ENCODE measurements at regions not wholly inside any gene's neighbourhood (a gene's known extent, or its start where the extent isn't known, plus 50 kb on each side); places are given as distances from the start of the nearest gene placed in this dataset.
"Not testable (repeated sequence)": the region's sequence is repeated elsewhere in the genome, so short reads cannot be mapped to it uniquely, and the experiment has no call there.

- not testable (repeated sequence) for TF ChIP-seq TCF4 (CRISPR knock-in tag; IDR thresholded peaks at IDR 0.05; ENCODE audit: borderline replicate concordance); ZFP3 (CRISPR knock-in tag; IDR thresholded peaks at IDR 0.05); PATZ1 (CRISPR knock-in tag; IDR thresholded peaks at IDR 0.05; ENCODE audit: borderline replicate concordance)
- TF ChIP-seq, protein P1, sequence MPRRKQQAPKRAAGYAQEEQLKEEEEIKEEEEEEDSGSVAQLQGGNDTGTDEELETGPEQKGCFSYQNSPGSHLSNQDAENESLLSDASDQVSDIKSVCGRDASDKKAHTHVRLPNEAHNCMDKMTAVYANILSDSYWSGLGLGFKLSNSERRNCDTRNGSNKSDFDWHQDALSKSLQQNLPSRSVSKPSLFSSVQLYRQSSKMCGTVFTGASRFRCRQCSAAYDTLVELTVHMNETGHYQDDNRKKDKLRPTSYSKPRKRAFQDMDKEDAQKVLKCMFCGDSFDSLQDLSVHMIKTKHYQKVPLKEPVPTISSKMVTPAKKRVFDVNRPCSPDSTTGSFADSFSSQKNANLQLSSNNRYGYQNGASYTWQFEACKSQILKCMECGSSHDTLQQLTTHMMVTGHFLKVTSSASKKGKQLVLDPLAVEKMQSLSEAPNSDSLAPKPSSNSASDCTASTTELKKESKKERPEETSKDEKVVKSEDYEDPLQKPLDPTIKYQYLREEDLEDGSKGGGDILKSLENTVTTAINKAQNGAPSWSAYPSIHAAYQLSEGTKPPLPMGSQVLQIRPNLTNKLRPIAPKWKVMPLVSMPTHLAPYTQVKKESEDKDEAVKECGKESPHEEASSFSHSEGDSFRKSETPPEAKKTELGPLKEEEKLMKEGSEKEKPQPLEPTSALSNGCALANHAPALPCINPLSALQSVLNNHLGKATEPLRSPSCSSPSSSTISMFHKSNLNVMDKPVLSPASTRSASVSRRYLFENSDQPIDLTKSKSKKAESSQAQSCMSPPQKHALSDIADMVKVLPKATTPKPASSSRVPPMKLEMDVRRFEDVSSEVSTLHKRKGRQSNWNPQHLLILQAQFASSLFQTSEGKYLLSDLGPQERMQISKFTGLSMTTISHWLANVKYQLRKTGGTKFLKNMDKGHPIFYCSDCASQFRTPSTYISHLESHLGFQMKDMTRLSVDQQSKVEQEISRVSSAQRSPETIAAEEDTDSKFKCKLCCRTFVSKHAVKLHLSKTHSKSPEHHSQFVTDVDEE (CRISPR knock-in tag; IDR thresholded peaks at IDR 0.05) = not testable (repeated sequence)
Observed at GRCh38 chr6:60919652-60920051, 1366.4 kb downstream of the KHDRBS2 start.
